MM.1S (cell line): ENCODE measurements at regions not wholly inside any gene's neighbourhood (a gene's known extent, or its start where the extent isn't known, plus 50 kb on each side); places are given as distances from the start of the nearest gene placed in this dataset.

Experiments
- DNase-seq: peaks from one replicate; pipeline ENCODE4 v3.0.0-alpha.2; 2015
- H2AFZ ChIP-seq: fragments of 300-600 bp; sonication (generic); 2 replicates; pipeline ENCODE4 v1.6.0; 2016; ENCODE audit warnings: antibody characterized with exemption, low read length
- H3F3A ChIP-seq: fragments of 300-600 bp; sonication (generic); 2 replicates; pipeline ENCODE4 v1.6.1; 2016; ENCODE audit warnings: mild to moderate bottlenecking, antibody characterized with exemption, low read length, moderate library complexity, mixed read lengths; ENCODE audit not compliant: insufficient read depth
- H3K27ac ChIP-seq: fragments of 300-600 bp; sonication (generic); 2 replicates; pipeline ENCODE4 v1.5.1; 2016; ENCODE audit warnings: mild to moderate bottlenecking, low read length
- H3K27me3 ChIP-seq: fragments of 300-600 bp; sonication (generic); replicated peaks from 2 replicates; pipeline ENCODE4 v1.6.0; 2016; ENCODE audit warnings: low read length; ENCODE audit not compliant: insufficient read depth
- H3K36me3 ChIP-seq: fragments of 300-600 bp; sonication (generic); replicated peaks from 2 replicates; pipeline ENCODE4 v1.6.1; 2016; ENCODE audit warnings: mild to moderate bottlenecking, low read length, mixed read lengths; ENCODE audit not compliant: insufficient read depth
- H3K4me1 ChIP-seq: fragments of 300-600 bp; sonication (generic); 2 replicates; pipeline ENCODE4 v1.6.1; 2016; ENCODE audit warnings: low read length, mixed read lengths
- H3K4me2 ChIP-seq: fragments of 300-600 bp; sonication (generic); 2 replicates; pipeline ENCODE4 v1.6.0; 2016; ENCODE audit warnings: low read depth, low read length
- H3K4me3 ChIP-seq: fragments of 300-600 bp; sonication (generic); 2 replicates; pipeline ENCODE4 v1.5.1; 2016; ENCODE audit warnings: low read length, mixed read lengths
- H3K79me2 ChIP-seq: fragments of 300-600 bp; sonication (generic); 2 replicates; pipeline ENCODE4 v1.6.1; 2016; ENCODE audit warnings: mixed run types, low read length, mixed read lengths
- H3K9ac ChIP-seq: fragments of 300-600 bp; sonication (generic); 2 replicates; pipeline ENCODE4 v1.6.1; 2016; ENCODE audit warnings: low read length, mixed read lengths
- H3K9me2 ChIP-seq: fragments of 300-600 bp; sonication (generic); replicated peaks from 2 replicates; pipeline ENCODE4 v1.6.1; 2016; ENCODE audit warnings: mild to moderate bottlenecking, low read length, mixed read lengths; ENCODE audit not compliant: insufficient read depth
- H3K9me3 ChIP-seq: fragments of 300-600 bp; sonication (generic); replicated peaks from 2 replicates; pipeline ENCODE4 v1.6.1; 2016; ENCODE audit warnings: mild to moderate bottlenecking, low read length, mixed read lengths; ENCODE audit not compliant: insufficient read depth
- H4K20me1 ChIP-seq: fragments of 300-600 bp; sonication (generic); 2 replicates; pipeline ENCODE4 v1.6.1; 2016; ENCODE audit warnings: mild to moderate bottlenecking, low read length, moderate library complexity, mixed read lengths; ENCODE audit not compliant: insufficient read depth
- CTCF ChIP-seq: fragments of 300-600 bp; sonication (generic); IDR thresholded peaks from 2 replicates; pipeline ENCODE4 v1.5.1; 2016; ENCODE audit warnings: antibody characterized with exemption, low read length, mixed read lengths
- EZH2 ChIP-seq: fragments of 300-600 bp; sonication (generic); optimal IDR thresholded peaks from 2 replicates; pipeline ENCODE3; 2017; ENCODE audit warnings: low read depth, mild to moderate bottlenecking, antibody characterized with exemption, low read length, mixed read lengths
- EZH2phosphoT487 ChIP-seq: fragments of 300-600 bp; sonication (generic); IDR thresholded peaks from 2 replicates; pipeline ENCODE4 v1.6.1; 2018; ENCODE audit warnings: antibody characterized with exemption, low read length

- no peak overlapping the region for H2AFZ ChIP-seq
- no peak overlapping the region for H3K4me3 ChIP-seq
- H4K20me1 ChIP-seq: no peaks in the 10 kb centered on the region
- H3K4me2 ChIP-seq: no peak overlapping the region
- no peaks in the 10 kb centered on the region for H3K36me3 ChIP-seq
- TF ChIP-seq EZH2: no peak
- no peak for TF ChIP-seq CTCF
- TF ChIP-seq EZH2phosphoT487: no peak
- no peaks in the 10 kb centered on the region for H3K9me3 ChIP-seq
- H3K9ac ChIP-seq: no peak overlapping the region
- H3K4me1 ChIP-seq: no peaks in the 10 kb centered on the region
- H3K9me2 ChIP-seq: no peaks in the 10 kb centered on the region
- no peaks in the 10 kb centered on the region for H3K27me3 ChIP-seq
- H3K27ac ChIP-seq: no peak overlapping the region
- H3K79me2 ChIP-seq: no peaks in the 10 kb centered on the region
- H3F3A ChIP-seq: no peaks in the 10 kb centered on the region
- no peak for DNase-seq
Observed at GRCh38 chr10:117740088-117740487, 197.5 kb downstream of the EMX2 start.

GRCh38 chr10:117740691-117741222, 198.2 kb downstream of the EMX2 start:
- no peak for DNase-seq
- Histone ChIP-seq H3K9ac (no peak overlapping the region), H3K9me2 (no peaks in the 10 kb centered on the region), H3K79me2 (no peaks in the 10 kb centered on the region), H3F3A (no peaks in the 10 kb centered on the region), H3K9me3 (no peaks in the 10 kb centered on the region), H3K27ac (no peak overlapping the region), H3K4me1 (no peaks in the 10 kb centered on the region), H4K20me1 (no peaks in the 10 kb centered on the region), H3K4me2 (no peak overlapping the region), H3K27me3 (no peaks in the 10 kb centered on the region), H2AFZ (no peak overlapping the region), H3K4me3 (no peak overlapping the region), H3K36me3 (no peaks in the 10 kb centered on the region)
- no peak for TF ChIP-seq EZH2phosphoT487
- TF ChIP-seq EZH2: no peak
- TF ChIP-seq CTCF: no peak

- Histone ChIP-seq H3K9ac (no peak overlapping the region), H3K9me2 (no peaks in the 10 kb centered on the region), H3K79me2 (no peaks in the 10 kb centered on the region), H3K9me3 (no peaks in the 10 kb centered on the region), H3K27ac (no peak overlapping the region), H3K4me2 (no peak overlapping the region), H3K27me3 (no peaks in the 10 kb centered on the region), H4K20me1 (no peaks in the 10 kb centered on the region), H3K4me3 (no peak overlapping the region), H2AFZ (no peak overlapping the region), H3F3A (no peaks in the 10 kb centered on the region), H3K36me3 (no peaks in the 10 kb centered on the region), H3K4me1 (no peaks in the 10 kb centered on the region)
- DNase-seq: no peak
- TF ChIP-seq CTCF (peak; percentile 17; the same call in 1 of the 2 replicates), EZH2 (no peak), EZH2phosphoT487 (no peak)
Observed at GRCh38 chr10:117741524-117741923, 199.0 kb downstream of the EMX2 start.
